COLO829 (cell line): ENCODE measurements at regions not wholly inside any gene's neighbourhood (a gene's known extent, or its start where the extent isn't known, plus 50 kb on each side); places are given as distances from the start of the nearest gene placed in this dataset.

Experiments
- DNase-seq: peaks from one replicate; pipeline ENCODE4 v3.0.0; 2012; ENCODE audit warnings: low spot score

DNA sequence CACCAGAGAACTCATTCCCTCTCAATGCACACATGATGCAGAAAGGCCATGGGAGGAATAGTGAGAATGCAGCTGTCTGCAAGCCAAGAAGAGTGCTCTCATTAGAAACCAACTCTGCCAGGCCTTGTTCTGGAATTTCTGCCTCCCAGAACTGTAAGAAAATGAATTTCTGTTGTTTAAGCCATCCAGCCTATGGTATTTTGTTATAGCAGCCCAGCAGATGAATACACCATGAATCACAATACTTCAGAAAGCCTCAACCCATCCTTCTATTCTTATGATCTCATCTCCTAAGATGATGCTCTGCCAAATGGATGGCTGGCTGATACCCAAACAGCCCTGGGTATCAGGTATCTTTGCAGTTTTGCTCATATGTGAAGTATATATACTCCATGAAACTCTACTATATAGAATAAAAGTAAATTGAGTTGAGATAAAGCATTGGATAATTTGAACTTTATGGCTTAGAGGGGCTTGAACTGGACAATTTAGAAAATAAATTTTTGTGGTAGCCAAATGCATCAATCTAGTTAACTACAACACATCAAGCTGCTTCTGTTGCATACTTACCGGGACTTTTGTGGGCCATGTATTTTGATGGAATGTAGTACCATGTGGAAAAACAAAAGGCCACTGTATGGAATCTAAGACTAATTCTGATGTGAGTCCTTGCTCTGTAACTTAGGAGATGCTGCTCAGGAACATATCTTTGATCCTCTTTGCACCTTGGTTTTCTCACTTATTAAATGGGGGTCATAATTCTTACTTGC lies 245.9 kb downstream of the HS3ST1 start:
- DNase-seq, result no peak

DNA sequence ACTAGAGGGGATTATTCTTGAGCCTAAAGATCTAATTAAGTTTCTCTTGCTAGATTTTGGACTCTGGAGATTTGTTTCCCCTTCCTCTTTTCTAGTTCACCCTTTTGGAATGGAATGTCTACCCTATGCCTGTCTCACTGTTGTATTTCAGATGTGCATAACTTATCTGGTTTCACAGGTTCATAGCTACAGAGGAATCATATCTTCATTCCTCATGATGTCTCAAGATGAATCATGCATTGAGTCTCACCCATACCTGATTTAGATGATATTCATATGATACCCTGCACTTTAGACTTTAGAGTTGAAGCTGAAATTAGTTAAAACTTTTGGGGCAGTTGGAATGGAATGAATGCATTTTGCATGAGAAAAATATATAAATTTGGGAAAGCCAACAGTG lies 246.7 kb downstream of the HS3ST1 start:
- no peak for DNase-seq

GRCh38 chr4:11179796-11180195 lies 248.9 kb downstream of the HS3ST1 start:
- no peak for DNase-seq

GRCh38 chr4:11178433-11178832 lies 250.3 kb downstream of the HS3ST1 start:
- no peak for DNase-seq

- no peak for DNase-seq
Measured at GRCh38 chr4:11175374-11175773, 253.3 kb downstream of the HS3ST1 start.

GRCh38 chr4:11166606-11167005 lies 262.1 kb downstream of the HS3ST1 start:
- DNase-seq, result no peak

DNA sequence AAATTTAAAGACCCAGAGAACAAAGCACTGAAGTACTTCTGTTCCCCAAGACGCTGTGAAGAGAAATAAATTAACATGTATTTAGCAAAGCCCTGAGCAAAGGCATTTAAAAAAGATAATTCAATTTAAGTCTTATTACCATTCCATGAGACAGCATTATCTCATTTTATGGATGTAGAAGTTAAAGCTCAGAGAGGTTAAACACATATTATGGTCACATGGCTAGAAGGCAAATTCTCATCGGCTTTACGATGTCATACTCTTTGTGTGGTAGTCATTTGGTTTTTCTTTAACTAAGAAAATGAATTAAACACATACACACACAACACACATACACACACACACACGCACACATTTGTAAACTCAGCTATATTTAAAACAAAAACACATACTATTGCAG lies 262.7 kb downstream of the HS3ST1 start:
- no peak for DNase-seq

DNA sequence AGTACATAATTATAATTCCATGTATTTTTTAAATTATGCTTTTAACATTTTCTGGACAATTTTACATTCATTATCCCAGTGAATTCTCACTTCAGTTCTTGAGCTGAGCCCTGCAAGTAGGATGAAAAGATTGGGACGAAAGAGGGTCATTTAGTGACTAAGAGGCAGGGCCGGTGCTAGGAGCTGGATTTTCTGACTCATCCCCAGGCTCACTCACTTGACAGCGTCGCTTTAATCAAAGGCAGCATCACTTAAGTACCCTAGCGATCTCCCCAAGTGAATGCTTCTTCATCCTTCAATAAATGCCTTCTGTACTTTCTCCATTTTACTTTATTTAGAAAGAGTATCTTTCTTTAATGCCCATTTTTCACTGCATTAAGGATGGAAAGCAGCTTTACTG lies 263.6 kb downstream of the HS3ST1 start:
- no peak for DNase-seq

- DNase-seq, result no peak
Measured at GRCh38 chr4:11160288-11160687, 268.4 kb downstream of the HS3ST1 start.

DNA sequence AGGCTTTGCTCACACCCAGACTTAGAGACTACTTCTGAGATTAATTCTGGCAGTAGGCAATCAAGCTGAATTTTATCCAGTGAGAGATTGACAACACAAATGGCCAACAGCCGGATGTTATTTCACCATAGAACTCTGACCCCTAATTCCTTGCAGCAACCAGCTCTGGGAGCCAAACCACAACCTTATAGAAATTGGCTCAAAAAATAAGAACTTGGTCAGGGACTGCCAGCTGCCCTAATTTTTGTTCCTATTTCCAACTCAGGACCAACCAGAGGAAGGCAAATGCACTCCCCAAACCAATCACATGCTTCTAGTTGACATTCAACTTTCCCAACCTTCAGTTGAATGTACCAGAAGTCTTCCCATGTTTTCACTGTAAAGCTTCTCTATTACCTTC lies 269.7 kb downstream of the HS3ST1 start:
- DNase-seq, result no peak

- no peak for DNase-seq
Measured at GRCh38 chr4:11155208-11155867, 273.4 kb downstream of the HS3ST1 start.

- DNase-seq, result no peak
Measured at GRCh38 chr4:11153171-11153750, 275.4 kb downstream of the HS3ST1 start.

GRCh38 chr4:11152684-11153083 lies 276.0 kb downstream of the HS3ST1 start:
- DNase-seq, result no peak

- no peak for DNase-seq
Measured at GRCh38 chr4:11151500-11151899, 277.2 kb downstream of the HS3ST1 start.

DNA sequence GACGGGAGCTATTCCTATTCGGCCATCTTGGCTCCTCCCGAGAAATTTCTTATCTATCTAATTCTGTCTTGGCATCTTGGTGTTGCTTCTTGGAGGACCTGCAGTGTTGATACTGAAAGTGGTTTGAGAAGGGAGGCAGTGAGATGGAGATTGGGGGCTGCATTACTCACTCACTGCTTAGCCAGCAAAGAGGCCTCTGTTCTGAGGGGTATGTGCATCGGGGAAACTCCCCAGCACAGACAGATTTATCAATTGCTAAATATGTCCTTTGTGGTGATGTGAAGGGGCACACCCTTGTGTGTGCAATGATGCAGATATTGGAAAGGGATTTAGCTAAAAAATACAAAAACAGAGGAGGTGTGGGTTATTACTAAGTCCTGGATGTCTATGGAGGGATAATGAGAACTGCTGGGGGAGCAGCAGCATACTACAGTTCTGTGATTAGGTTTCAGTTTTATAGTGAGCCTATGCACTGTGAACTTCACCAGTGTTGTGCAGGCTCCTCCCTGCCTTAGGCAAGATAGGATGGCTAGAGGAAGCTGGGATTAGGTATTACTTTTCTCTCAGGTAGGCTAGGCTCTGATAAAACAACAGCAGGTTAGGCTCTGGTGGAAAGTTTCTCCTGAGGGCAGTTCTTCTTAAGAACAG lies 279.0 kb downstream of the HS3ST1 start:
- DNase-seq, result no peak

GRCh38 chr4:11139871-11140270 lies 288.8 kb downstream of the HS3ST1 start:
- DNase-seq, result no peak

- DNase-seq, result no peak
Measured at GRCh38 chr4:11138964-11139363, 289.7 kb downstream of the HS3ST1 start.

- DNase-seq, result no peak
Measured at GRCh38 chr4:11134705-11135104, 294.0 kb downstream of the HS3ST1 start.

DNA sequence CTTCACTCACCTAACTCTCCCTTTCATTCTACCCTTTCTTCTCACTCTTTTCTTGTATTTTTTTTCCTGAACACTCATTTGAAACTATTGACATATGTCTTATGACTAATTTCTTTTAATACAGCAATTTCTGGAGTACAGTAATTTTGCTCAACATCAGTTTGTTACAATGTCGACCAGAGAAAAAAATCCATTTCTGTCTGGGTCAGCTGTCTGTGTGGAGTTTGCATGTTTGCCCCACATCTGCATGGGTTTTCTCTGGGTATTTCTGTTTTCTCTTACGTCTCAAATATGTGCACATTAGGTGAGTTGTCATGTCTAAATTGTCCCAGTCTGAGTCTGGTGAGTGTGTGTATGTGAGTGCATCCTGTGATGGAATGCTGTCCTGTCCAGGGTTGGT lies 294.8 kb downstream of the HS3ST1 start:
- DNase-seq, result no peak

- DNase-seq, result no peak
Measured at GRCh38 chr4:11132478-11132877, 296.2 kb downstream of the HS3ST1 start.

GRCh38 chr4:11131491-11131890 lies 297.2 kb downstream of the HS3ST1 start:
- no peak for DNase-seq

DNA sequence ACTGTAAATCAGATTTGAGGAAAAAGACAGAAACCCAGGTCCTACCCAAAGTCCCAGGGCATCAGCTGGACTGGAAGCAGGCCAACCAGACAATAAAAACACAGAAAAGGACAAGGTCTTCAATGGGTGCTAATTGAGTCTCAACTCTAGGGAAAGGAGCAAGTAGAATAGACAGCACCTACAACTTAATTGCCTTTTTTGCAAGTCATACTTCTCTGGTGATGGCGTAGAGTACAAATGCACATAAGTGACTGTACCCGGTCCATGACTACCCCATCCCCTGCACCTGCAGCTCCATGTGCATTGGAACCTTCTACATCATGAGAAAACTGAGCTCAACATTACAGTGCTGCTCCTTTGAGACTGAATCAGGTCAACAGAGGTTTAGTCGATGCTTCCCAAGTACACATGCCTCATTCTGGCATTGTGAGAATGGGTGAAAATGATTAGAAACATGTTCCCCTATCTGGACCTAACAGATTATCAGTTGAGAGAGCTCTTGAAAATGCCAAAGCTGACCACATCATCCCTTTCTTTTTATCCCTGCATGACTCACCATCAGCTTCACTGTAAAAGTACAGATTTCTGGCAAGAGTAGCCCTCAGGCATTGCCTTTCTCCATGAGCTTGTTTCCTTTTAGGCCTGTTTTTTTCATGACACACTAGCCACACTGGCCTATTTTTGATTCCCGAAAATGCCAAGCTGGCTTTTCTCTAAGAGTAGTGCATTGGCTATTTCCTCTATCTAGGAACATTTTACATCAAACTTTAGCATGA lies 298.3 kb downstream of the HS3ST1 start:
- peak; percentile 55 for DNase-seq
